Stomach (tissue), 4 donors: ENCODE measurements at regions not wholly inside any gene's neighbourhood (a gene's known extent, or its start where the extent isn't known, plus 50 kb on each side); places are given as distances from the start of the nearest gene placed in this dataset.

Source experiments
- CTCF ChIP-seq, 7 experiments: fragments of 450-650 bp in 4 of 7; fragments of 200-600 bp in 3 of 7; sonication (generic) in 3 of 7; IDR thresholded peaks; one replicate each; pipeline ENCODE4 v1.5.1; 2016 to 2019; ENCODE audit warnings: antibody characterized with exemption in 7 of 7, control low read depth in 2 of 7, mild to moderate bottlenecking in 1 of 7
- EP300 ChIP-seq: sonication (generic); formaldehyde crosslinking; IDR thresholded peaks from one replicate; pipeline ENCODE4 v1.6.1; 2017; ENCODE audit warnings: antibody characterized with exemption
- POLR2A ChIP-seq, 4 donors: fragments of 450-650 bp; IDR thresholded peaks; one replicate each; pipeline ENCODE4 v1.6.1; 2016; ENCODE audit warnings: antibody characterized with exemption in 4 of 4, control low read depth in 2 of 4, mild to moderate bottlenecking in 1 of 4, moderate library complexity in 1 of 4
- POLR2AphosphoS5 ChIP-seq, 3 donors: sonication (generic); formaldehyde crosslinking; IDR thresholded peaks; one replicate each; pipeline ENCODE4 v1.6.1; 2016; ENCODE audit warnings: antibody characterized with exemption in 3 of 3

- TF ChIP-seq CTCF (IDR thresholded peaks at IDR 0.05), result no peak
- TF ChIP-seq POLR2A (IDR thresholded peaks at IDR 0.05), result no peak
- no peak for TF ChIP-seq POLR2AphosphoS5 (IDR thresholded peaks at IDR 0.05)
- no peak for TF ChIP-seq EP300
These were observed 229.1 kb upstream of the ADAMTS9 start for GRCh38 chr3:64916937-64917336.
